Gastroesophageal sphincter (tissue), 3 donors: ENCODE measurements at regions not wholly inside any gene's neighbourhood (a gene's known extent, or its start where the extent isn't known, plus 50 kb on each side); places are given as distances from the start of the nearest gene placed in this dataset.

Experiments
- EP300 ChIP-seq: sonication (generic); formaldehyde crosslinking; IDR thresholded peaks from one replicate; pipeline ENCODE4 v1.6.1; 2017; ENCODE audit warnings: antibody characterized with exemption, mild to moderate bottlenecking
- POLR2A ChIP-seq, 2 donors: fragments of 450-650 bp; IDR thresholded peaks; one replicate each; pipeline ENCODE4 v1.6.1; 2017; ENCODE audit warnings: antibody characterized with exemption in 2 of 2, mild to moderate bottlenecking in 2 of 2, moderate library complexity in 1 of 2
- POLR2AphosphoS5 ChIP-seq: sonication (generic); formaldehyde crosslinking; IDR thresholded peaks from one replicate; pipeline ENCODE4 v1.6.1; 2017; ENCODE audit warnings: antibody characterized with exemption
- TF ChIP-seq, protein P1 (sequence below), 4 experiments: fragments of 200-600 bp in 2 of 4; fragments of 450-650 bp in 2 of 4; sonication (generic) in 1 of 4; IDR thresholded peaks; one replicate each; pipeline ENCODE4 v1.5.1; 2017 to 2019; ENCODE audit warnings: antibody characterized with exemption in 4 of 4, mild to moderate bottlenecking in 2 of 4, moderate library complexity in 2 of 4

DNA sequence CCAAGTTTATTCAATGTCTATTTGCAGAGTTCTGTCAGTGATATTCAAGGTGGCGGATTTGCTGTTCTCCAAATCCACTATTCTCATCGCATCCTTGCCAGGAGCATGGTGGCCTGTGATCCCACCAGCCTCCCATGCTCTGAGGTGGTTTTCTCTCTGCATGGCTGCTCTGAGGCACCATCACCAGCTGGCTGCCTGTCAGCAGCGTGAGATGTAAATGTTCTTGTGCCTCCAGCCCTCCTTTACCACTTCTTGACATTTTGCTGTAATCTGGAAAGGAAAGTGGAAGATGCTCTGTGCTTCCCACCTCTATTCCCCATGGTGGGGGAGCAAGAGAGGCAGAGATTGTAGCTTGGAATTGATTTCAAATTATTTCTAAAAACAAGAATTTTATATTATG, 293.6 kb upstream of the SLC24A2 start:
- TF ChIP-seq, protein P1, sequence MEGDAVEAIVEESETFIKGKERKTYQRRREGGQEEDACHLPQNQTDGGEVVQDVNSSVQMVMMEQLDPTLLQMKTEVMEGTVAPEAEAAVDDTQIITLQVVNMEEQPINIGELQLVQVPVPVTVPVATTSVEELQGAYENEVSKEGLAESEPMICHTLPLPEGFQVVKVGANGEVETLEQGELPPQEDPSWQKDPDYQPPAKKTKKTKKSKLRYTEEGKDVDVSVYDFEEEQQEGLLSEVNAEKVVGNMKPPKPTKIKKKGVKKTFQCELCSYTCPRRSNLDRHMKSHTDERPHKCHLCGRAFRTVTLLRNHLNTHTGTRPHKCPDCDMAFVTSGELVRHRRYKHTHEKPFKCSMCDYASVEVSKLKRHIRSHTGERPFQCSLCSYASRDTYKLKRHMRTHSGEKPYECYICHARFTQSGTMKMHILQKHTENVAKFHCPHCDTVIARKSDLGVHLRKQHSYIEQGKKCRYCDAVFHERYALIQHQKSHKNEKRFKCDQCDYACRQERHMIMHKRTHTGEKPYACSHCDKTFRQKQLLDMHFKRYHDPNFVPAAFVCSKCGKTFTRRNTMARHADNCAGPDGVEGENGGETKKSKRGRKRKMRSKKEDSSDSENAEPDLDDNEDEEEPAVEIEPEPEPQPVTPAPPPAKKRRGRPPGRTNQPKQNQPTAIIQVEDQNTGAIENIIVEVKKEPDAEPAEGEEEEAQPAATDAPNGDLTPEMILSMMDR (IDR thresholded peaks at IDR 0.05) = no peak
- TF ChIP-seq POLR2A (IDR thresholded peaks at IDR 0.05) (no peak), POLR2AphosphoS5 (no peak), EP300 (no peak)
